Aorta (tissue), 5 donors: ENCODE measurements at regions not wholly inside any gene's neighbourhood (a gene's known extent, or its start where the extent isn't known, plus 50 kb on each side); places are given as distances from the start of the nearest gene placed in this dataset.

Experiments used
- ATAC-seq: fragments of 200-7000 bp; cut with Tn5 transposase; one replicate; pipeline ENCODE4 v1.9.1; 2022; ENCODE audit warnings: moderate library complexity; ENCODE audit not compliant: low FRiP score
- DNase-seq, 2 donors: peaks; one replicate each; pipeline ENCODE4 v3.0.0-alpha.2; 2020
- H3K27ac ChIP-seq, 2 donors: one replicate each; pipeline ENCODE4 v1.5.1; 2013; ENCODE audit warnings: low read length in 2 of 2, mild to moderate bottlenecking in 2 of 2, moderate library complexity in 2 of 2, control low read depth in 1 of 2, inconsistent platforms in 1 of 2, low read depth in 1 of 2
- H3K27me3 ChIP-seq, 2 donors: one replicate each; pipeline ENCODE4 v1.6.1; 2013; ENCODE audit warnings: control low read depth in 1 of 2, low read length in 1 of 2, mild to moderate bottlenecking in 1 of 2, moderate library complexity in 1 of 2; ENCODE audit not compliant: insufficient read depth in 2 of 2, control insufficient read depth in 1 of 2
- H3K36me3 ChIP-seq, 2 donors: one replicate each; pipeline ENCODE4 v1.6.1; 2013; ENCODE audit warnings: control low read depth in 1 of 2, low read length in 1 of 2, mild to moderate bottlenecking in 1 of 2; ENCODE audit not compliant: insufficient read depth in 2 of 2, control insufficient read depth in 1 of 2
- H3K4me1 ChIP-seq, 2 donors: one replicate each; pipeline ENCODE4 v1.6.1; 2013; ENCODE audit warnings: low read length in 2 of 2, control low read depth in 1 of 2, mild to moderate bottlenecking in 1 of 2, moderate library complexity in 1 of 2; ENCODE audit not compliant: insufficient read depth in 2 of 2, control insufficient read depth in 1 of 2
- H3K4me3 ChIP-seq, 2 donors: one replicate each; pipeline ENCODE4 v1.5.1; 2013; ENCODE audit warnings: low read length in 2 of 2, control low read depth in 1 of 2, mild to moderate bottlenecking in 1 of 2
- H3K9me3 ChIP-seq: one replicate; pipeline ENCODE4 v1.6.1; 2013; ENCODE audit warnings: mild to moderate bottlenecking, low read length; ENCODE audit not compliant: control insufficient read depth
- WGBS, 2 donors: extraction: QIAGEN DNeasy Blood & Tissue Kit; methylation state at CpG; one replicate each; pipeline ENCODE4 v1.1.7; 2013; 5-methylcytosine and 5-hydroxymethylcytosine counted together
- intact Hi-C, 2 donors: fragments of 100-400 bp; cut with DNase I; formaldehyde crosslinking; loops; one replicate each; pipeline versions ENCODE4 v1.14.2 to v1.15.0; 2022
- donor health status: healthy with polysubstance abuse.
- donor health status: Bipolar disorder and iron deficiency.
- donor health status: DM: no; HTN: no; CAD: no.
- donor health status: DM: no; HTN: no; CAD: no.
- donor health status: DM: yes; HTN: yes; CAD: no.

GRCh38 chr15:77706482-77707244, 74.0 kb upstream of the LINGO1 start:
- H3K4me1 ChIP-seq: no peaks in the 10 kb centered on the region
- ATAC-seq: no peak
- no peaks in the 10 kb centered on the region for H3K27me3 ChIP-seq
- WGBS, 2 donors: 69 to 73% methylated on average over 5 of the region's 5 CpGs
- H3K9me3 ChIP-seq: no peaks in the 10 kb centered on the region
- DNase-seq: no peak
- H3K27ac ChIP-seq: no peak overlapping the region
- no peaks in the 10 kb centered on the region for H3K36me3 ChIP-seq
- H3K4me3 ChIP-seq: no peak overlapping the region
- intact Hi-C loops: no loop called here

GRCh38 chr15:77702211-77702957, 69.7 kb upstream of the LINGO1 start:
- DNase-seq (no peak), ATAC-seq (no peak)
- Histone ChIP-seq H3K4me1 (no peaks in the 10 kb centered on the region), H3K27me3 (no peaks in the 10 kb centered on the region), H3K36me3 (no peaks in the 10 kb centered on the region), H3K4me3 (no peak overlapping the region), H3K9me3 (no peaks in the 10 kb centered on the region), H3K27ac (no peak overlapping the region)
- intact Hi-C loops: no loop called here
- WGBS, 2 donors: 24 to 26% methylated on average over 5 of the region's 5 CpGs

DNA sequence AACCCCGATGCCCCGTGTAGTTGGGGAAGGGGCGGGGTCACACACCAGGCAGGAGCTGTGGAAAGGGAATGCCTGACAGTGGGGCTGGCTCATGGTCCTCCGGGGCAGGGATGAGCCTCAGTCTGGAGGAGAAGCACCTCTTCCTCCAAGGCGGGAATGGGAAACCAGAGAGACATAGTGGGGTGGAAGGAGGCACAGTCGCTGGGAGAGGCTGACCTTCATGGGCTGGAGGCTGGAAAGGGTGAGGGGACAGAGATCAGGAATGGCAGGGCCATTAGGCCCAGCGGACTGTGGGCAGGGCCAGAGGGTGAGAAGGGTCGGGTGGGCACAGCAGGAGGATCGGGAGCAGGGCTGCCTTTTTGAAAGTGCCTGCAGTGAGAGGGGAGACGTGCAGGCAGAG, 65.8 kb upstream of the LINGO1 start:
- Histone ChIP-seq H3K36me3 (no peaks in the 10 kb centered on the region), H3K9me3 (no peaks in the 10 kb centered on the region), H3K27me3 (no peaks in the 10 kb centered on the region), H3K4me3 (no peak overlapping the region), H3K4me1 (no peaks in the 10 kb centered on the region), H3K27ac (no peak overlapping the region)
- DNase-seq (no peak), ATAC-seq (no peak)
- 52 to 58% methylated on average over 10 of the region's 10 CpGs for WGBS, 2 donors
- intact Hi-C loops: no loop called here

GRCh38 chr15:77697893-77698292, 65.2 kb upstream of the LINGO1 start:
- no peaks in the 10 kb centered on the region for H3K9me3 ChIP-seq
- DNase-seq (no peak), ATAC-seq (no peak)
- H3K36me3 ChIP-seq: no peaks in the 10 kb centered on the region
- no peak overlapping the region for H3K27ac ChIP-seq
- WGBS, 2 donors: 54 to 55% methylated on average over 7 of the region's 7 CpGs
- no peaks in the 10 kb centered on the region for H3K27me3 ChIP-seq
- H3K4me3 ChIP-seq: no peak overlapping the region
- no peaks in the 10 kb centered on the region for H3K4me1 ChIP-seq
- intact Hi-C loops: no loop called here

DNA sequence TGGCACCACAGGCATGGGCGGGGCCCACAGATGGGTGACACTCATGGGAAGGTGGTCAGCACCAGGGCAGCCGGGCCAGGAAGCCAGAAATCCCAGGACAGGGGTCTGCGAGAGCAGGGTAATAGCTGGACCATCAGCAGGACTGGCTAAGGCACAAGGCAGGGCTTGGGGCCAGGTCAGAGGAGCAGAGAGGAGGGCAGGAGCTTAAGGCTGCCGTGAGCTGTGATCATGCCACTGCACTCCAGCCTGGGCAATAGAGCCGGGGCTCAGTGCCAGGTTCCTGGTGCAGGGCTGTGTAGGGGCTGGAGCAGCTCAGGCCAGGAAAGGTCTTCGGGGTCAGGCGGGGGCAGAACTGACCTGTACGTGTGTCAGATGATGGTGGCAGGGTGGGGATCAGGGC, 64.2 kb upstream of the LINGO1 start:
- H3K4me3 ChIP-seq: no peak overlapping the region
- intact Hi-C loops: no loop called here
- no peaks in the 10 kb centered on the region for H3K36me3 ChIP-seq
- H3K27me3 ChIP-seq: no peaks in the 10 kb centered on the region
- H3K4me1 ChIP-seq: no peaks in the 10 kb centered on the region
- WGBS, 2 donors: 74% methylated on average over 8 of the region's 8 CpGs
- no peaks in the 10 kb centered on the region for H3K9me3 ChIP-seq
- ATAC-seq (no peak), DNase-seq (no peak)
- H3K27ac ChIP-seq: no peak overlapping the region

- H3K9me3 ChIP-seq: no peaks in the 10 kb centered on the region
- intact Hi-C loops: no loop called here
- H3K4me1 ChIP-seq: no peaks in the 10 kb centered on the region
- 21 to 24% methylated on average over 23 of the region's 23 CpGs for WGBS, 2 donors
- ATAC-seq (no peak), DNase-seq (no peak)
- H3K4me3 ChIP-seq: no peak overlapping the region
- no peaks in the 10 kb centered on the region for H3K36me3 ChIP-seq
- H3K27me3 ChIP-seq: no peaks in the 10 kb centered on the region
- H3K27ac ChIP-seq: no peak overlapping the region
Observed at GRCh38 chr15:77695961-77696582, 63.4 kb upstream of the LINGO1 start.

DNA sequence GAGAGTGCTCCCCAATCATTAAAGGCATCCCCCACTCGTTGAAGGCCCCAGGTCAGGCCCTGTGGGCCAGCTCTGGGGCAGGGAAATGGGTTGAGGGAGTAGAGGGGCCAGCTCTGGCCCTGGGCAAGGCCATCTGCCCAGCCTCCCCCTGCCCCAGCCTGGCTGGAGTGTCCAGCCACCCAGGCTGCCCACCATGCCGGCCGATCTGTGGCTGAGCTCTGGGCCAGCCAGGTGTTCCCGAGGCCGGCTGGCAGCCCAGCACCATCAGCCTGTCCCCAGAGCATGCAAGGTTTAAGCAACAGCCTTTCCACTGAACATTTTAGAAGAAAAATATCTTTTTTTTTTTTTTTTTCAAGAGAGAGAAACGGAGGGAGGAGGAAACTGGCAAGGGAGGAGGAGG, 62.8 kb upstream of the LINGO1 start:
- no peaks in the 10 kb centered on the region for H3K36me3 ChIP-seq
- intact Hi-C loops: no loop called here
- no peaks in the 10 kb centered on the region for H3K27me3 ChIP-seq
- ATAC-seq (no peak), DNase-seq (no peak)
- no peaks in the 10 kb centered on the region for H3K4me1 ChIP-seq
- no peaks in the 10 kb centered on the region for H3K9me3 ChIP-seq
- no peak overlapping the region for H3K27ac ChIP-seq
- H3K4me3 ChIP-seq: no peak overlapping the region
- WGBS, 2 donors: 58% methylated on average over 6 of the region's 6 CpGs

DNA sequence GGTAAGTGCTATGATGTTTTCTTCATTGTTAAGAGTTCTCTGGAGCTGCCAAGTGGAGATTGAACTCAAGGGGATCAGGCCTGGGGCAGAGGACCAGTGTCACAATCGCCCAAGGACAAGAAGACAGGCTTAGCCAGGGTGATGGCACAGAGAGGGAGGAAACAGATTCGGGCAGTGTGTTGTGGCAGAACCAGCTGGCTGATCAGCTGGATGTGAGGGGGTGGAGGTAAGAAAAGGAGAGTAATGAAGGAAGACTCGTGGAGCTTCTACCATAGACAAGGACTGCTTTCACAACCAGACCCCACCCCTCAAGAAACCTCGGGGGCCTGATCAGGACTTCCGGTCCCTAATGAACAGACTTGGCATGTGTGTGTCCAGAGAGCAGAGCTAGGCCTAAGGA, 60.9 kb upstream of the LINGO1 start:
- Histone ChIP-seq H3K27me3 (no peaks in the 10 kb centered on the region), H3K9me3 (no peaks in the 10 kb centered on the region), H3K4me1 (no peaks in the 10 kb centered on the region), H3K36me3 (no peaks in the 10 kb centered on the region), H3K27ac (no peak overlapping the region), H3K4me3 (no peak overlapping the region)
- 71 to 75% methylated on average over 5 of the region's 5 CpGs for WGBS, 2 donors
- intact Hi-C loops: no loop called here
- DNase-seq (no peak), ATAC-seq (no peak)

DNA sequence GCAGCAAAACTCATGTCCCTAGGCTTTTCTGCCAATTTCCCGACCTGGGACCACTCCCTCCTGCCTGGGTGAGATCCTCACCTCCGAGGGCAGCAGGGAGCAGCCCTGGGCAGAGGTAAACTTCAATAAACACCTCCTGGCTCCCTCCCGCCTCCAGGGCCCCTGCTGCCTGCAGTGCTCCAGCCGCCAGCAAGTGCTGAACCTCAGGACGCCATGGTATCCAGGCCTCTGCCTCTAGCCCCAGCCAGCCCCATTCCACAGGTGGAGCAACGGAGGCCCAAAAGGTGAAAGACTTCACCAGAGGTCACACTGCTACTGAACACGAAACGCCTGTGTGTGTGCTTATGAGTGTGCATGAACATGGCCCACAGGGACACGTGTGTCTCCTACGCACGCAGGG, 59.9 kb upstream of the LINGO1 start:
- ATAC-seq (no peak), DNase-seq (no peak)
- intact Hi-C loops: no loop called here
- H3K4me1 ChIP-seq: no peaks in the 10 kb centered on the region
- no peak overlapping the region for H3K4me3 ChIP-seq
- H3K27ac ChIP-seq: no peak overlapping the region
- no peaks in the 10 kb centered on the region for H3K27me3 ChIP-seq
- H3K9me3 ChIP-seq: no peaks in the 10 kb centered on the region
- 63 to 68% methylated on average over 11 of the region's 11 CpGs for WGBS, 2 donors
- no peaks in the 10 kb centered on the region for H3K36me3 ChIP-seq
